Suprapubic skin (tissue), 4 donors: ENCODE measurements at regions not wholly inside any gene's neighbourhood (a gene's known extent, or its start where the extent isn't known, plus 50 kb on each side); places are given as distances from the start of the nearest gene placed in this dataset.

Source experiments
- CTCF ChIP-seq, 2 donors: fragments of 200-600 bp in 1 of 2; fragments of 450-650 bp in 1 of 2; sonication (generic) in 1 of 2; IDR thresholded peaks; one replicate each; pipeline ENCODE4 v1.5.1; 2016 to 2019; ENCODE audit warnings: antibody characterized with exemption in 2 of 2, mild to moderate bottlenecking in 1 of 2, moderate library complexity in 1 of 2
- POLR2A ChIP-seq, 2 donors: fragments of 450-650 bp; IDR thresholded peaks; one replicate each; pipeline ENCODE4 v1.6.1; 2017; ENCODE audit warnings: antibody characterized with exemption in 2 of 2, mild to moderate bottlenecking in 2 of 2, moderate library complexity in 2 of 2
- POLR2AphosphoS5 ChIP-seq, 3 donors: sonication (generic); formaldehyde crosslinking; IDR thresholded peaks; one replicate each; pipeline ENCODE4 v1.6.1; 2017; ENCODE audit warnings: antibody characterized with exemption in 3 of 3

GRCh38 chr18:1528964-1529509 is 624.4 kb downstream of the ADCYAP1 start:
- no peak for TF ChIP-seq POLR2A (IDR thresholded peaks at IDR 0.05)
- no peak for TF ChIP-seq POLR2AphosphoS5 (IDR thresholded peaks at IDR 0.05)
- no peak for TF ChIP-seq CTCF (IDR thresholded peaks at IDR 0.05)
